Liver (tissue), 3 donors: ENCODE measurements at regions not wholly inside any gene's neighbourhood (a gene's known extent, or its start where the extent isn't known, plus 50 kb on each side); places are given as distances from the start of the nearest gene placed in this dataset.

Source experiments
- EGR1 ChIP-seq, 2 donors: IDR thresholded peaks; 2 replicates each; pipeline ENCODE4 v1.6.1; 2016 to 2018; ENCODE audit warnings: antibody characterized with exemption in 2 of 2, low read depth in 2 of 2
- GABPA ChIP-seq, 2 donors: IDR thresholded peaks in 1 of 2; conservative IDR thresholded peaks in 1 of 2; 2 replicates each; pipeline ENCODE4 v1.6.1; 2016; ENCODE audit warnings: antibody characterized with exemption in 2 of 2, mild to moderate bottlenecking in 1 of 2, moderate library complexity in 1 of 2
- MAX ChIP-seq: IDR thresholded peaks from 2 replicates; pipeline ENCODE4 v1.6.1; 2016; ENCODE audit warnings: antibody characterized with exemption
- RAD21 ChIP-seq, 2 donors: IDR thresholded peaks; 2 replicates each; pipeline ENCODE4 v1.6.1; 2016; ENCODE audit warnings: antibody characterized with exemption in 2 of 2, mild to moderate bottlenecking in 2 of 2
- REST ChIP-seq: IDR thresholded peaks from 2 replicates; pipeline ENCODE4 v1.6.1; 2016; ENCODE audit warnings: antibody characterized with exemption, mild to moderate bottlenecking
- YY1 ChIP-seq: IDR thresholded peaks from 2 replicates; pipeline ENCODE4 v1.6.1; 2016; ENCODE audit warnings: antibody characterized with exemption, mild to moderate bottlenecking
- TF ChIP-seq, protein P1 (sequence below): fragments of 150-350 bp; IDR thresholded peaks from 2 replicates; pipeline ENCODE4 v1.5.1; 2017; ENCODE audit warnings: improper control_type of control experiment, low read depth, low read length; ENCODE audit not compliant: missing input control
- donor health status: healthy.
- donor health status: healthy.

GRCh38 chr14:101470266-101470665, 91.0 kb upstream of the DIO3 start:
- TF ChIP-seq, protein P1, sequence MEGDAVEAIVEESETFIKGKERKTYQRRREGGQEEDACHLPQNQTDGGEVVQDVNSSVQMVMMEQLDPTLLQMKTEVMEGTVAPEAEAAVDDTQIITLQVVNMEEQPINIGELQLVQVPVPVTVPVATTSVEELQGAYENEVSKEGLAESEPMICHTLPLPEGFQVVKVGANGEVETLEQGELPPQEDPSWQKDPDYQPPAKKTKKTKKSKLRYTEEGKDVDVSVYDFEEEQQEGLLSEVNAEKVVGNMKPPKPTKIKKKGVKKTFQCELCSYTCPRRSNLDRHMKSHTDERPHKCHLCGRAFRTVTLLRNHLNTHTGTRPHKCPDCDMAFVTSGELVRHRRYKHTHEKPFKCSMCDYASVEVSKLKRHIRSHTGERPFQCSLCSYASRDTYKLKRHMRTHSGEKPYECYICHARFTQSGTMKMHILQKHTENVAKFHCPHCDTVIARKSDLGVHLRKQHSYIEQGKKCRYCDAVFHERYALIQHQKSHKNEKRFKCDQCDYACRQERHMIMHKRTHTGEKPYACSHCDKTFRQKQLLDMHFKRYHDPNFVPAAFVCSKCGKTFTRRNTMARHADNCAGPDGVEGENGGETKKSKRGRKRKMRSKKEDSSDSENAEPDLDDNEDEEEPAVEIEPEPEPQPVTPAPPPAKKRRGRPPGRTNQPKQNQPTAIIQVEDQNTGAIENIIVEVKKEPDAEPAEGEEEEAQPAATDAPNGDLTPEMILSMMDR: no peak
- no peak for TF ChIP-seq MAX
- no peak for TF ChIP-seq YY1
- no peak for TF ChIP-seq EGR1 (IDR thresholded peaks at IDR 0.05; ENCODE audit: low read depth in 2 of 2)
- TF ChIP-seq REST: no peak
- no peak for TF ChIP-seq RAD21 (IDR thresholded peaks at IDR 0.05)
- TF ChIP-seq GABPA (IDR thresholded peaks at IDR 0.05 in 1 of 2, conservative IDR thresholded peaks at IDR 0.05 in 1 of 2): no peak
